K562 (cell line): ENCODE measurements at regions not wholly inside any gene's neighbourhood (a gene's known extent, or its start where the extent isn't known, plus 50 kb on each side); places are given as distances from the start of the nearest gene placed in this dataset.

Experiments used
- ATAC-seq: fragments of 200-7000 bp; cut with Tn5 transposase; 3 replicates; pipeline ENCODE4 v1.9.1; 2020; ENCODE audit warnings: moderate library complexity
- BruUV-seq: library from RNA; stranded (reverse); fragments of 400-500 nt; replicated peaks from 2 replicates; lab custom pipeline; 2021; lab: Mats Ljungman, UMichigan
- CTCF ChIA-PET: fragments of 300-600 bp; formaldehyde crosslinking; extraction: SDS; loops from one replicate; lab custom pipeline; 2021; ENCODE audit warnings: low intra/inter-chr PET ratio; lab: Yijun Ruan, JAX
- POLR2A ChIA-PET: fragments of 300-600, 350-650 bp; sonication (Branson Sonifier 250); formaldehyde crosslinking; extraction: SDS; loops from one replicate; lab custom pipeline; 2021; ENCODE audit warnings: antibody characterized with exemption, inconsistent platforms; lab: Yijun Ruan, JAX
- DNase-seq, 4 experiments: peaks; one replicate each; pipeline versions ENCODE4 v3.0.0 to v3.0.0-alpha.2; 2011 to 2018; ENCODE audit warnings: low spot score in 3 of 4, mixed read lengths in 3 of 4; ENCODE audit errors: extremely low read depth in 1 of 4
- FAIRE-seq: peaks from 2 replicates; lab custom pipeline; 2011; peaks lifted over from hg19 to GRCh38; lab: Jason Lieb, UNC
- H2AFZ ChIP-seq: 2 replicates; pipeline ENCODE4 v1.6.0; 2011; ENCODE audit warnings: low read depth, low read length, control low read depth, inconsistent platforms
- H3K27ac ChIP-seq: fragments of 200-600 bp; 3 replicates; pipeline ENCODE4 v1.8.0; 2011; ENCODE audit warnings: low read depth, mild to moderate bottlenecking, control low read depth, inconsistent platforms, low read length, moderate library complexity, mixed read lengths; ENCODE audit errors: extremely low read depth
- H3K27me3 ChIP-seq, 2 experiments: fragments of 300-600 bp in 1 of 2; 2 replicates in 1 of 2; 3 replicates in 1 of 2; pipeline versions ENCODE4 v1.6.0 to v1.8.0; 2011; ENCODE audit warnings: inconsistent platforms in 2 of 2, low read length in 2 of 2, mild to moderate bottlenecking in 1 of 2, mixed read lengths in 1 of 2, moderate library complexity in 1 of 2; ENCODE audit not compliant: control insufficient read depth in 2 of 2, insufficient read depth in 2 of 2
- H3K36me3 ChIP-seq: fragments of 300-600 bp; 3 replicates; pipeline ENCODE4 v1.8.0; 2011; ENCODE audit warnings: mild to moderate bottlenecking, low read length, inconsistent platforms; ENCODE audit not compliant: control insufficient read depth, insufficient read depth
- H3K4me1 ChIP-seq, 2 experiments: fragments of 200-600 bp in 1 of 2; replicated peaks in 1 of 2; 2 replicates in 1 of 2; 3 replicates in 1 of 2; pipeline versions ENCODE4 v1.5.1 to v1.8.0; 2011; ENCODE audit warnings: inconsistent platforms in 2 of 2, low read length in 2 of 2, mild to moderate bottlenecking in 1 of 2, mixed read lengths in 1 of 2, moderate library complexity in 1 of 2; ENCODE audit not compliant: control insufficient read depth in 2 of 2, insufficient read depth in 2 of 2
- H3K4me2 ChIP-seq: 2 replicates; pipeline ENCODE4 v1.6.1; 2011; ENCODE audit warnings: low read length, control low read depth, inconsistent platforms, mixed read lengths; ENCODE audit not compliant: insufficient read depth
- H3K4me3 ChIP-seq: fragments of 200-600 bp; sonication (generic), shearing (Covaris generic); 2 replicates; pipeline ENCODE4 v1.5.1; 2016; ENCODE audit warnings: control low read depth, inconsistent platforms
- H3K79me2 ChIP-seq: fragments of 200-600 bp; 3 replicates; pipeline ENCODE4 v1.8.0; 2011; ENCODE audit warnings: low read length, inconsistent platforms; ENCODE audit not compliant: control insufficient read depth, insufficient read depth
- H3K9ac ChIP-seq, 2 experiments: 2 replicates each; pipeline versions ENCODE4 v1.6.0 to v1.6.1; 2011; ENCODE audit warnings: low read depth in 2 of 2, low read length in 2 of 2, control low read depth in 1 of 2, inconsistent platforms in 1 of 2, mild to moderate bottlenecking in 1 of 2, mixed read lengths in 1 of 2; ENCODE audit not compliant: insufficient read depth in 1 of 2
- H3K9me1 ChIP-seq: one replicate; pipeline ENCODE4 v1.6.0; 2011; ENCODE audit warnings: inconsistent platforms, mild to moderate bottlenecking, low read length, moderate library complexity; ENCODE audit not compliant: control insufficient read depth, insufficient read depth
- H3K9me3 ChIP-seq: replicated peaks from 2 replicates; pipeline ENCODE4 v1.5.1; 2011; ENCODE audit warnings: low read depth, low read length, inconsistent platforms; ENCODE audit not compliant: control insufficient read depth, insufficient read depth
- H4K20me1 ChIP-seq: replicated peaks from 2 replicates; pipeline ENCODE4 v1.6.1; 2011; ENCODE audit warnings: low read length, inconsistent platforms, mixed read lengths; ENCODE audit not compliant: control insufficient read depth, insufficient read depth
- E2F8 ChIP-seq: fragments of 450-650 bp; IDR thresholded peaks from 2 replicates; pipeline ENCODE4 v1.7.1; 2018; ENCODE audit warnings: mild to moderate bottlenecking, low read depth; ENCODE audit not compliant: partially characterized antibody
- FOXK2 ChIP-seq, 2 experiments: fragments of 450-650 bp; IDR thresholded peaks in 1 of 2; conservative IDR thresholded peaks in 1 of 2; 2 replicates each; pipeline ENCODE4 v1.6.1; 2016; ENCODE audit warnings: low read depth in 2 of 2, mild to moderate bottlenecking in 1 of 2
- HDAC2 ChIP-seq: fragments of 450-650 bp; IDR thresholded peaks from 2 replicates; pipeline ENCODE4 v1.6.1; 2016; ENCODE audit warnings: mild to moderate bottlenecking
- HSF4 ChIP-seq: fragments of 250-450 bp; sonication (Bioruptor Pico); IDR thresholded peaks from 2 replicates; pipeline ENCODE4 v2.1.2; 2022; ENCODE audit warnings: mild to moderate bottlenecking, moderate library complexity, borderline replicate concordance
- MECOM ChIP-seq: fragments of 250-450 bp; sonication (Bioruptor Pico); IDR thresholded peaks from 2 replicates; pipeline ENCODE4 v1.8.0; 2022; ENCODE audit warnings: inconsistent platforms
- USF1 ChIP-seq: sonication (generic); formaldehyde crosslinking; IDR thresholded peaks from 2 replicates; pipeline ENCODE4 v1.9.0; 2022; ENCODE audit warnings: mild to moderate bottlenecking, missing genetic modification reagents
- ZBTB11 ChIP-seq, 3 experiments: fragments of 200-800 bp in 1 of 3; fragments of 250-450 bp in 1 of 3; fragments of 450-650 bp in 1 of 3; sonication (Bioruptor Pico) in 1 of 3; sonication (Bioruptor generic) in 1 of 3; formaldehyde crosslinking in 1 of 3; IDR thresholded peaks; 2 replicates each; pipeline versions ENCODE4 v1.6.1 to v1.8.0; 2016 to 2022; ENCODE audit warnings: mild to moderate bottlenecking in 2 of 3, missing genetic modification characterization in 2 of 3, missing compliant biosample characterization in 1 of 3, moderate library complexity in 1 of 3
- WGBS: fragments of 100-300 bp; shearing (Covaris generic); methylation state at CpG from one replicate; pipeline ENCODE4 v1.1.6; 2016; ENCODE audit warnings: low coverage, mixed read lengths; ENCODE audit not compliant: insufficient coverage; ENCODE audit errors: missing lambda C conversion rate; 5-methylcytosine and 5-hydroxymethylcytosine counted together
- in situ Hi-C: fragments of 300-500 bp; cut with MboI; formaldehyde crosslinking; loops from 4 replicates; pipeline ENCODE4 v1.15.0; 2018; ENCODE audit warnings: inconsistent platforms, mixed read lengths
- intact Hi-C: fragments of 100-400 bp; cut with micrococcal nuclease; formaldehyde crosslinking; loops from 2 replicates; pipeline ENCODE4 v1.14.2; 2022

GRCh38 chr4:82050796-82051195 is 323.0 kb downstream of the HNRNPD start:
- Histone ChIP-seq H3K9me1 (no peaks in the 10 kb centered on the region), H3K4me1 (no peaks in the 10 kb centered on the region), H2AFZ (no peak overlapping the region), H3K9ac (no peak overlapping the region), H3K79me2 (no peaks in the 10 kb centered on the region), H3K27me3 (no peaks in the 10 kb centered on the region; a peak in 1 of 5 replicates), H3K36me3 (no peaks in the 10 kb centered on the region), H4K20me1 (no peaks in the 10 kb centered on the region), H3K4me2 (no peak overlapping the region), H3K4me3 (no peak overlapping the region), H3K9me3 (no peaks in the 10 kb centered on the region), H3K27ac (no peak overlapping the region)
- ChIA-PET POLR2A (no interaction called here), CTCF (no interaction called here)
- FAIRE-seq (no peak), ATAC-seq (no peak), DNase-seq (no peak)
- in situ Hi-C loops (no loop called here), intact Hi-C loops (no loop called here)
- WGBS = 0% methylated on average over 2 of the region's 2 CpGs
- TF ChIP-seq USF1 (CRISPR knock-in tag) (no peak), MECOM (CRISPR knock-in tag) (no peak), HDAC2 (no peak), ZBTB11 (CRISPR knock-in tag; IDR thresholded peaks at IDR 0.05) (no peak), FOXK2 (conservative IDR thresholded peaks at IDR 0.05 in 1 of 2, IDR thresholded peaks at IDR 0.05 in 1 of 2; ENCODE audit: low read depth in 2 of 2) (no peak), HSF4 (CRISPR knock-in tag) (no peak), E2F8 (no peak)
- no TSS peak for BruUV-seq
